SK-N-SH treated with all-trans-retinoic acid at 6 μM for 48 hours (cell line): ENCODE measurements at regions not wholly inside any gene's neighbourhood (a gene's known extent, or its start where the extent isn't known, plus 50 kb on each side); places are given as distances from the start of the nearest gene placed in this dataset.

Experiments
- ATAC-seq: fragments of 200-7000 bp; cut with Tn5 transposase; 3 replicates; pipeline ENCODE4 v1.9.1; 2020; ENCODE audit warnings: mild to moderate bottlenecking, moderate library complexity
- ARNTL ChIP-seq: fragments of 450-650 bp; formaldehyde crosslinking; IDR thresholded peaks from 2 replicates; pipeline ENCODE4 v1.5.0; 2020; ENCODE audit warnings: low read depth, mild to moderate bottlenecking, moderate library complexity, borderline replicate concordance
- BACH2 ChIP-seq: fragments of 250-450 bp; sonication (Bioruptor Pico); IDR thresholded peaks from 2 replicates; pipeline ENCODE4 v1.9.0; 2021; ENCODE audit warnings: mild to moderate bottlenecking, borderline replicate concordance
- CSDC2 ChIP-seq: fragments of 250-450 bp; sonication (Bioruptor Pico); IDR thresholded peaks from 2 replicates; pipeline ENCODE4 v1.5.0; 2020; ENCODE audit warnings: mild to moderate bottlenecking, moderate library complexity
- ESRRG ChIP-seq: fragments of 250-450 bp; sonication (Bioruptor Pico); IDR thresholded peaks from 2 replicates; pipeline ENCODE4 v1.6.1; 2021; ENCODE audit warnings: mild to moderate bottlenecking
- GLIS3 ChIP-seq: fragments of 250-450 bp; sonication (Bioruptor Pico); IDR thresholded peaks from 2 replicates; pipeline ENCODE4 v1.5.0; 2020; ENCODE audit warnings: mild to moderate bottlenecking, moderate library complexity
- ISL1 ChIP-seq: fragments of 250-450 bp; sonication (Bioruptor Pico); IDR thresholded peaks from 2 replicates; pipeline ENCODE4 v2.1.2; 2022; ENCODE audit warnings: mild to moderate bottlenecking, moderate library complexity
- PATZ1 ChIP-seq: fragments of 250-450 bp; sonication (Bioruptor Pico); IDR thresholded peaks from 2 replicates; pipeline ENCODE4 v1.8.0; 2020; ENCODE audit warnings: mild to moderate bottlenecking, moderate library complexity, borderline replicate concordance
- RARB ChIP-seq: fragments of 250-450 bp; sonication (Bioruptor Pico); IDR thresholded peaks from 2 replicates; pipeline ENCODE4 v1.8.0; 2021; ENCODE audit warnings: mild to moderate bottlenecking, moderate library complexity
- SNAI2 ChIP-seq: fragments of 250-450 bp; sonication (Bioruptor Pico); IDR thresholded peaks from 2 replicates; pipeline ENCODE4 v1.5.0; 2020; ENCODE audit warnings: mild to moderate bottlenecking, moderate library complexity
- TOX ChIP-seq: fragments of 250-450 bp; sonication (Bioruptor Pico); IDR thresholded peaks from 2 replicates; pipeline ENCODE4 v1.8.0; 2021; ENCODE audit warnings: mild to moderate bottlenecking, moderate library complexity, borderline replicate concordance
- ZC3H10 ChIP-seq: fragments of 250-450 bp; sonication (Bioruptor Pico); IDR thresholded peaks from 2 replicates; pipeline ENCODE4 v1.5.1; 2021; ENCODE audit warnings: mild to moderate bottlenecking, moderate library complexity
- ZFP30 ChIP-seq: fragments of 450-650 bp; formaldehyde crosslinking; IDR thresholded peaks from 2 replicates; pipeline ENCODE4 v1.5.0; 2022; ENCODE audit warnings: mild to moderate bottlenecking, moderate library complexity
- ZNF565 ChIP-seq: fragments of 450-650 bp; formaldehyde crosslinking; conservative IDR thresholded peaks from 2 replicates; pipeline ENCODE4 v1.5.0; 2020; ENCODE audit warnings: low read depth, mild to moderate bottlenecking, moderate library complexity
- ZNF70 ChIP-seq: fragments of 450-650 bp; formaldehyde crosslinking; IDR thresholded peaks from 2 replicates; pipeline ENCODE4 v1.5.0; 2020; ENCODE audit warnings: mild to moderate bottlenecking, moderate library complexity
- ZNF8 ChIP-seq: fragments of 450-650 bp; formaldehyde crosslinking; IDR thresholded peaks from 2 replicates; pipeline ENCODE4 v1.5.0; 2020; ENCODE audit warnings: mild to moderate bottlenecking, moderate library complexity
- TF ChIP-seq, protein P1 (sequence below): fragments of 250-450 bp; sonication (Bioruptor Pico); IDR thresholded peaks from 2 replicates; pipeline ENCODE4 v1.5.1; 2020; ENCODE audit warnings: low read depth, mild to moderate bottlenecking, moderate library complexity
- TF ChIP-seq, protein P2 (sequence below): fragments of 250-450 bp; sonication (Bioruptor Pico); IDR thresholded peaks from 2 replicates; pipeline ENCODE4 v1.5.1; 2021; ENCODE audit warnings: mild to moderate bottlenecking, moderate library complexity
- TF ChIP-seq, protein P3 (sequence below): fragments of 250-450 bp; sonication (Bioruptor Pico); IDR thresholded peaks from 2 replicates; pipeline ENCODE4 v1.5.0; 2020; ENCODE audit warnings: mild to moderate bottlenecking, moderate library complexity

DNA sequence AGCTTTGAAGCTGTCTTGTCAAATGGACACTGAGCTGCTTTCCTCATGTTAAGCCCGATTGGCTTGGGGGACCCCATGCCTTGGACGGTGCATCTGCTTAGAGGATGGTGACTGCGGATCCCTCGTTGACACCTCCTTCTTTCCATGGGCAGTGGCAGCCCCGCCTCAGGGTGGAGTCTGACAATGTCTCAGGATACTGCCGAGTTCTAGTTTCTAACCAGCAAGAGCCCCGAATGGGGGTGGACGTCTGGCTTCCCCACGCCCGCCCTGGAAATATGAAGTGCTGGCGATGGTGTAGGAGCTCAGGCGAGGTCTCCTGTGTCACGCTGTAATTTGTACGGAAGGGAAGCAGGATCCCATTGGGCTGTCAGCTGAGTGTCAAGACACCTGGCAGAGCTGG lies 106.2 kb upstream of the CTBP2 start:
- no peak for ATAC-seq
- no peak for TF ChIP-seq GLIS3 (CRISPR knock-in tag)
- TF ChIP-seq, protein P1, sequence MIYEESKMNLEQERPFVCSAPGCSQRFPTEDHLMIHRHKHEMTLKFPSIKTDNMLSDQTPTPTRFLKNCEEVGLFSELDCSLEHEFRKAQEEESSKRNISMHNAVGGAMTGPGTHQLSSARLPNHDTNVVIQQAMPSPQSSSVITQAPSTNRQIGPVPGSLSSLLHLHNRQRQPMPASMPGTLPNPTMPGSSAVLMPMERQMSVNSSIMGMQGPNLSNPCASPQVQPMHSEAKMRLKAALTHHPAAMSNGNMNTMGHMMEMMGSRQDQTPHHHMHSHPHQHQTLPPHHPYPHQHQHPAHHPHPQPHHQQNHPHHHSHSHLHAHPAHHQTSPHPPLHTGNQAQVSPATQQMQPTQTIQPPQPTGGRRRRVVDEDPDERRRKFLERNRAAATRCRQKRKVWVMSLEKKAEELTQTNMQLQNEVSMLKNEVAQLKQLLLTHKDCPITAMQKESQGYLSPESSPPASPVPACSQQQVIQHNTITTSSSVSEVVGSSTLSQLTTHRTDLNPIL = no peak
- no peak for TF ChIP-seq RARB
- TF ChIP-seq, protein P2, sequence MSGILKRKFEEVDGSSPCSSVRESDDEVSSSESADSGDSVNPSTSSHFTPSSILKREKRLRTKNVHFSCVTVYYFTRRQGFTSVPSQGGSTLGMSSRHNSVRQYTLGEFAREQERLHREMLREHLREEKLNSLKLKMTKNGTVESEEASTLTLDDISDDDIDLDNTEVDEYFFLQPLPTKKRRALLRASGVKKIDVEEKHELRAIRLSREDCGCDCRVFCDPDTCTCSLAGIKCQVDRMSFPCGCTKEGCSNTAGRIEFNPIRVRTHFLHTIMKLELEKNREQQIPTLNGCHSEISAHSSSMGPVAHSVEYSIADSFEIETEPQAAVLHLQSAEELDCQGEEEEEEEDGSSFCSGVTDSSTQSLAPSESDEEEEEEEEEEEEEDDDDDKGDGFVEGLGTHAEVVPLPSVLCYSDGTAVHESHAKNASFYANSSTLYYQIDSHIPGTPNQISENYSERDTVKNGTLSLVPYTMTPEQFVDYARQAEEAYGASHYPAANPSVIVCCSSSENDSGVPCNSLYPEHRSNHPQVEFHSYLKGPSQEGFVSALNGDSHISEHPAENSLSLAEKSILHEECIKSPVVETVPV = no peak
- no peak for TF ChIP-seq BACH2
- TF ChIP-seq ESRRG = no peak
- TF ChIP-seq TOX (CRISPR knock-in tag) = no peak
- TF ChIP-seq ZNF565 (CRISPR knock-in tag) = no peak
- no peak for TF ChIP-seq ZFP30 (CRISPR knock-in tag)
- TF ChIP-seq PATZ1 (CRISPR knock-in tag) = no peak
- no peak for TF ChIP-seq SNAI2 (CRISPR knock-in tag)

DNA sequence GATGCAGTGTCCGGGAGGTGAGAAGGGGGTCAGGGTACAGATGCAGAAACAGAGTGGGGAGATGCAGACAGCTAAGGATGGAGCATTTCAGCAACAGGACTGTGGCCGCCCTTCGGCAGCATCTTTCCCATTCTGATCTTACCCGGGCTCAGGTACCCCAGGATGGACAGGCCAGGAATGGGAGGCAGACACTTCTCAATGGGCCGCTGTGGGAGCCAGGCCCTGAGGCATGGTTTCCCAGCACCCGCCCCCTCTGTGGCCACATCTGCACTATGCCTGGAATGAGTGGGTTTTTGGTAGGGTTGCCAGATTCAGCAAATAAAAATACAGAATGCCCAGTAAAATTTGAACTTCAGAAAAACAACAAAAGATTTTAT lies 105.2 kb upstream of the CTBP2 start:
- no peak for TF ChIP-seq ZC3H10
- TF ChIP-seq BACH2 = no peak
- TF ChIP-seq, protein P3, sequence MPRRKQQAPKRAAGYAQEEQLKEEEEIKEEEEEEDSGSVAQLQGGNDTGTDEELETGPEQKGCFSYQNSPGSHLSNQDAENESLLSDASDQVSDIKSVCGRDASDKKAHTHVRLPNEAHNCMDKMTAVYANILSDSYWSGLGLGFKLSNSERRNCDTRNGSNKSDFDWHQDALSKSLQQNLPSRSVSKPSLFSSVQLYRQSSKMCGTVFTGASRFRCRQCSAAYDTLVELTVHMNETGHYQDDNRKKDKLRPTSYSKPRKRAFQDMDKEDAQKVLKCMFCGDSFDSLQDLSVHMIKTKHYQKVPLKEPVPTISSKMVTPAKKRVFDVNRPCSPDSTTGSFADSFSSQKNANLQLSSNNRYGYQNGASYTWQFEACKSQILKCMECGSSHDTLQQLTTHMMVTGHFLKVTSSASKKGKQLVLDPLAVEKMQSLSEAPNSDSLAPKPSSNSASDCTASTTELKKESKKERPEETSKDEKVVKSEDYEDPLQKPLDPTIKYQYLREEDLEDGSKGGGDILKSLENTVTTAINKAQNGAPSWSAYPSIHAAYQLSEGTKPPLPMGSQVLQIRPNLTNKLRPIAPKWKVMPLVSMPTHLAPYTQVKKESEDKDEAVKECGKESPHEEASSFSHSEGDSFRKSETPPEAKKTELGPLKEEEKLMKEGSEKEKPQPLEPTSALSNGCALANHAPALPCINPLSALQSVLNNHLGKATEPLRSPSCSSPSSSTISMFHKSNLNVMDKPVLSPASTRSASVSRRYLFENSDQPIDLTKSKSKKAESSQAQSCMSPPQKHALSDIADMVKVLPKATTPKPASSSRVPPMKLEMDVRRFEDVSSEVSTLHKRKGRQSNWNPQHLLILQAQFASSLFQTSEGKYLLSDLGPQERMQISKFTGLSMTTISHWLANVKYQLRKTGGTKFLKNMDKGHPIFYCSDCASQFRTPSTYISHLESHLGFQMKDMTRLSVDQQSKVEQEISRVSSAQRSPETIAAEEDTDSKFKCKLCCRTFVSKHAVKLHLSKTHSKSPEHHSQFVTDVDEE (CRISPR knock-in tag) = no peak
- no peak for TF ChIP-seq CSDC2
- no peak for TF ChIP-seq ISL1 (CRISPR knock-in tag)
- TF ChIP-seq ZNF70 (CRISPR knock-in tag) = no peak
- TF ChIP-seq ESRRG = no peak
- TF ChIP-seq TOX (CRISPR knock-in tag) = no peak
- TF ChIP-seq ZNF565 (CRISPR knock-in tag) = no peak
- TF ChIP-seq PATZ1 (CRISPR knock-in tag) = no peak
- no peak for TF ChIP-seq ZFP30 (CRISPR knock-in tag)
- TF ChIP-seq, all 23 proteins: peak for 0
- ATAC-seq = no peak

- no peak for TF ChIP-seq RARB
- TF ChIP-seq PATZ1 (CRISPR knock-in tag) = no peak
- TF ChIP-seq, protein P3 (CRISPR knock-in tag) = no peak
- TF ChIP-seq, protein P1 = no peak
- no peak for TF ChIP-seq ZFP30 (CRISPR knock-in tag)
- no peak for TF ChIP-seq ZNF8
- no peak for TF ChIP-seq GLIS3 (CRISPR knock-in tag)
- no peak for TF ChIP-seq ARNTL (CRISPR knock-in tag)
- no peak for TF ChIP-seq SNAI2 (CRISPR knock-in tag)
- TF ChIP-seq, protein P2 = no peak
- no peak for ATAC-seq
Measured at GRCh38 chr10:125264757-125265578, 104.6 kb upstream of the CTBP2 start.
